ENCODE measurements at regions not wholly inside any gene's neighbourhood (a gene's known extent, or its start where the extent isn't known, plus 50 kb on each side); places are given as distances from the start of the nearest gene placed in this dataset.

DNA sequence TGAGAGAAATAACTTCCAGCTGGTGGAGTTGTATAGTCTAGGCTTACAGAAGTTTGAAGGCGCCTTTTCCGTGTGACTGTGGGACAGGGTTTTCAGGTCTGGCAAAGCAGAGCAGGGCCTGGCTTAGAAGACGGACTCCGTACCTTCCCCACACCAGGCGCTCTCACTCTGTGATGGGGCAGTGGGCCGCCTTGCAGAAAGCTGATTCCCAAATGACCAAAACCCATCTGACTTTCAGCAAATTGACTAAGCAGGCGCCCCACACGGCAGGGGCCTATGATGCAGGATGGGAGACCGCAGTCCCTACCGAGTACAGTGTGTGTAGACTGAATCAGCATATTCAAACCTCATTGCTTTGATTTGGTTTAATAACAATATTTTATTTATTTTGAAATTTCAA, 85.8 kb upstream of the TMEM45B start:
- Mint-ChIP-seq H3K4me3 (no peak overlapping the region), H3K4me1 (no peaks in the 10 kb centered on the region), H3K9me3 (no peaks in the 10 kb centered on the region), H3K36me3 (ENCODE audit: low read depth) (no peaks in the 10 kb centered on the region), H3K27ac (no peak overlapping the region), H3K27me3 (no peaks in the 10 kb centered on the region)
- ATAC-seq (no peak), DNase-seq (no peak)

- no peak overlapping the region for H3K27ac Mint-ChIP-seq
- H3K36me3 Mint-ChIP-seq (ENCODE audit: low read depth) = no peaks in the 10 kb centered on the region
- no peaks in the 10 kb centered on the region for H3K4me1 Mint-ChIP-seq
- H3K9me3 Mint-ChIP-seq = no peaks in the 10 kb centered on the region
- DNase-seq (no peak), ATAC-seq (no peak)
- H3K4me3 Mint-ChIP-seq = no peak overlapping the region
- no peaks in the 10 kb centered on the region for H3K27me3 Mint-ChIP-seq
Observed at GRCh38 chr11:129731316-129731715, 84.3 kb upstream of the TMEM45B start.

- DNase-seq = no peak
- no peak for ATAC-seq
- H3K4me1 Mint-ChIP-seq = no peaks in the 10 kb centered on the region
- no peaks in the 10 kb centered on the region for H3K36me3 Mint-ChIP-seq (ENCODE audit: low read depth)
- H3K27ac Mint-ChIP-seq = no peak overlapping the region
- no peak overlapping the region for H3K4me3 Mint-ChIP-seq
- H3K27me3 Mint-ChIP-seq = peaks cover 6% of the 10 kb centered on the region
- H3K9me3 Mint-ChIP-seq = no peaks in the 10 kb centered on the region
Observed at GRCh38 chr11:129732941-129733340, 82.7 kb upstream of the TMEM45B start.

GRCh38 chr11:129733384-129733783, 82.3 kb upstream of the TMEM45B start:
- H3K27ac Mint-ChIP-seq = no peak overlapping the region
- no peak overlapping the region for H3K4me3 Mint-ChIP-seq
- no peak for ATAC-seq
- H3K27me3 Mint-ChIP-seq = peaks cover 8% of the 10 kb centered on the region
- no peaks in the 10 kb centered on the region for H3K4me1 Mint-ChIP-seq
- no peaks in the 10 kb centered on the region for H3K36me3 Mint-ChIP-seq (ENCODE audit: low read depth)
- no peaks in the 10 kb centered on the region for H3K9me3 Mint-ChIP-seq
- DNase-seq = no peak

DNA sequence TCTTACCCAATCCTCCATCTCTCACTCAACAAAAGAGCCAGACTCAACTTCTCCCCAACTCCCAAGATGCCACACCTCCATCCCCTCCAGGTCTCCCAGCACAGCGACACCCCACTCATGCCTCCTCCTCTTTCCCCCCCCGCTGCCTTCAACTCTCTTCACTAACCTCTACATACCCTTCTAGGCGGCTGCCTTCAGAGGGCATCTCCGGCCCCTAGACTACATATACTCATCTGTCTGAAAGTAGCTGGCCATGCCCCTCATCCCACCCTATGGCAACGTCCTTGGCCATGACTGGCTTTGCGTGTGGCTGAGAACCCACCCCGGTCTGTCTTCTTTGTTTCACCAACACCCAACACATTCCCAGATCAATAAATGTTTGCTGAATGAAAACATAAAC, 81.7 kb upstream of the TMEM45B start:
- H3K4me3 Mint-ChIP-seq = no peak overlapping the region
- H3K27me3 Mint-ChIP-seq = peaks cover 8% of the 10 kb centered on the region
- DNase-seq = no peak
- H3K4me1 Mint-ChIP-seq = no peaks in the 10 kb centered on the region
- no peaks in the 10 kb centered on the region for H3K9me3 Mint-ChIP-seq
- ATAC-seq = no peak
- no peaks in the 10 kb centered on the region for H3K36me3 Mint-ChIP-seq (ENCODE audit: low read depth)
- no peak overlapping the region for H3K27ac Mint-ChIP-seq

GRCh38 chr11:129734654-129735053, 81.0 kb upstream of the TMEM45B start:
- ATAC-seq (no peak), DNase-seq (no peak)
- Mint-ChIP-seq H3K9me3 (no peaks in the 10 kb centered on the region), H3K4me3 (no peak overlapping the region), H3K27me3 (peaks cover 8% of the 10 kb centered on the region), H3K27ac (no peak overlapping the region), H3K4me1 (no peaks in the 10 kb centered on the region), H3K36me3 (ENCODE audit: low read depth) (no peaks in the 10 kb centered on the region)

DNA sequence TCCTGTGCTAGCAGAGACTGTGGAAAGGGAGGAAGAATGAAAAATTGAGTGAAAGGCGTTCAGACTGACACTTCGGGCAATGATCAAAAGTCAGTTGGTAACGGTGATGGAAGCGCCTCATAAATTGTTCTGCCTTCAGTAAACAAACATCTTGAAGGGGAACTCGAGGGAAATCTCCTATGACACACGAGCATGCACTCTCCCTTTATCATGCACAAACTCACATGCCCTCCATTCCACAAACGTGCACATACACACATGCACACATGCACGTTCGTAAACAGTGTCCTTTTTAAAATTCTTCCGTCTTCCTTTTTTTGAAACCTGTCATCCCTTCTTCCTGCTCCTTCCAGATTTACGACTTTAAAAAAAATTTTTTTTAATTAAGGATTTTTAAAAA, 77.8 kb upstream of the TMEM45B start:
- H3K27ac Mint-ChIP-seq = no peak overlapping the region
- no peak for DNase-seq

GRCh38 chr11:129738242-129738641, 77.4 kb upstream of the TMEM45B start:
- no peak overlapping the region for H3K27ac Mint-ChIP-seq
- peaks cover 13% of the 10 kb centered on the region for H3K27me3 Mint-ChIP-seq
- H3K4me1 Mint-ChIP-seq = no peaks in the 10 kb centered on the region
- no peak for DNase-seq
- no peak overlapping the region for H3K4me3 Mint-ChIP-seq
- H3K9me3 Mint-ChIP-seq = no peaks in the 10 kb centered on the region
- ATAC-seq = no peak
- H3K36me3 Mint-ChIP-seq (ENCODE audit: low read depth) = no peaks in the 10 kb centered on the region

More for the DNA sequence above, 77.8 kb upstream of the TMEM45B start:
- H3K36me3 Mint-ChIP-seq (ENCODE audit: low read depth) = no peaks in the 10 kb centered on the region
- peaks cover 9% of the 10 kb centered on the region for H3K27me3 Mint-ChIP-seq
- H3K4me1 Mint-ChIP-seq = no peaks in the 10 kb centered on the region
- no peak for ATAC-seq
- no peaks in the 10 kb centered on the region for H3K9me3 Mint-ChIP-seq
- no peak overlapping the region for H3K4me3 Mint-ChIP-seq

DNA sequence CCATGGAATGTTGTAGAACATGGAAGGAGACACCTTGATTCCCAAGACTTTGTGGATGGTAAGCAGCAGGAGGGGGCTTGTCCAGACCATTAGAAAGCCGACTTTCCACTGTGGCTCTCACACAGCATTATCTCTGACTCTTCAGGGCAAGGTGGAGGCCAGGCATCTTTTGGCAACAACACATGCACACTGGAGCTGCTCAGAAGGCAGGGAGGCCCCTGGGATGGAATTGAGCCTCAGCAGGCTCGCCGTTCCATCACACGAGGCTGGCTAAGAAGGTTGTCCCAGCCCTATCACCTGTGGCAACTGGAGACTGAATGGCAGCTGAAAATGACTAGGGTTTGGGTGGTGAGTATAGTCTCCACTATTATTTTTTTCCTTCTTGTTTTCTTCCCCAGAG, 76.3 kb upstream of the TMEM45B start:
- DNase-seq (no peak), ATAC-seq (no peak)
- Mint-ChIP-seq H3K4me3 (no peak overlapping the region), H3K27ac (no peak overlapping the region), H3K36me3 (ENCODE audit: low read depth) (no peaks in the 10 kb centered on the region), H3K9me3 (no peaks in the 10 kb centered on the region), H3K4me1 (no peaks in the 10 kb centered on the region), H3K27me3 (peaks cover 14% of the 10 kb centered on the region)

DNA sequence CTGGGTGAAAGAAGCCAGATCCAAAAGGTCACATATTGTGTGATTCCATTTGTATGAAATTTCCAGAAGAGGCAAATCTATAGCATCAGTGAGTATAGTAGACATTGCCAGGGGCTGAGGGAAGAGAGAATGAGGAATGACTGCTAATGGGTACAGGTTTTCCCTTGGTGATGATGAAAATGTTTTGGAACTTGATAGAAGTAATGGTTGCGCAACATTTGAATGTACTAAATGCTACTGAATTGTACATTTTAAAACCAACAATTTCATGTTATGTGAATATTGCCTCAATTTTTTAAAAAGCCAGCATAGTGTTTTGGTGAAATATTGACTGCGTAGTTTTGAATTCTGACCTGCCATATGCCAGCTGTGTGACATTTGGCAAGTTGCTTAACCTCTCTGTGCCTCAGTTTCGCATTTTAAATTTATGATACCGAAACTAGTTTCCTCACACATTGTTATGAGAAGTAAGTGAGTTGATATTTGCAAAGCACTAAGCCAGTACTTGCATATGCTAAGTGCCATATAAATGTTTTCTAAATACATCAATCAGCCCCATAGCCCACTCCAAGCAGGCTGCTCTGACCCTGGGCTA, 75.4 kb upstream of the TMEM45B start:
- Mint-ChIP-seq H3K27ac (peak overlapping the region; percentile 3), H3K27me3 (peaks cover 14% of the 10 kb centered on the region)

GRCh38 chr11:129743112-129743815, 72.4 kb upstream of the TMEM45B start:
- H3K36me3 Mint-ChIP-seq (ENCODE audit: low read depth) = no peaks in the 10 kb centered on the region
- ATAC-seq = no peak

More for the DNA sequence above, 75.4 kb upstream of the TMEM45B start:
- no peaks in the 10 kb centered on the region for H3K36me3 Mint-ChIP-seq (ENCODE audit: low read depth)
- H3K4me3 Mint-ChIP-seq = no peak overlapping the region
- H3K9me3 Mint-ChIP-seq = no peaks in the 10 kb centered on the region
- no peaks in the 10 kb centered on the region for H3K4me1 Mint-ChIP-seq
- ATAC-seq (no peak), DNase-seq (no peak)

DNA sequence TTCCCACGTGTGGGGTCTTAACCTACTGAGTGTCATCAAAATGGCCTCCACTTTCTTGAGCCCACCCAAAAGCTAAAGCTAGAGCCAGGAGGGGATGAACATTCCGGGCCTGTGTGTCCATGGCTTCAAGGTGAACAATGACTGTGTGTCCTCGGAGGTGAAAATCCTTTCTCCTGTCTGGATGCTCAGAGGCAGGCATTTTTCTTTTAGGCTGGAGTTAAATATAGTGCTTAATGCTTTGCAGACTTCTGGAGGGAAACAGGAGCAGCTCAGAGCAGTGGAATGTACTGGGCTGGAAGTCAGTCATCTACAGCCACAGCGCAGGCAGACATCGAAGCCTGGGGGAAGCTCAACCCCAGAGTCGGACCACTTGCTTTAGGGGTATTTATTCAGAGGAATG, 68.6 kb upstream of the TMEM45B start:
- ATAC-seq (no peak), DNase-seq (no peak)
- Mint-ChIP-seq H3K27me3 (peaks cover 9% of the 10 kb centered on the region), H3K9me3 (no peaks in the 10 kb centered on the region), H3K4me1 (no peaks in the 10 kb centered on the region), H3K36me3 (ENCODE audit: low read depth) (no peaks in the 10 kb centered on the region), H3K4me3 (no peak overlapping the region), H3K27ac (no peak overlapping the region)

More at GRCh38 chr11:129743112-129743815, 72.4 kb upstream of the TMEM45B start:
- Mint-ChIP-seq H3K27ac (no peak overlapping the region), H3K27me3 (peaks cover 5% of the 10 kb centered on the region), H3K4me3 (no peak overlapping the region), H3K9me3 (no peaks in the 10 kb centered on the region), H3K4me1 (no peaks in the 10 kb centered on the region)
- DNase-seq = no peak

GRCh38 chr11:129749141-129749540, 66.5 kb upstream of the TMEM45B start:
- H3K27me3 Mint-ChIP-seq = peaks cover 4% of the 10 kb centered on the region
- DNase-seq (no peak), ATAC-seq (no peak)
- no peaks in the 10 kb centered on the region for H3K36me3 Mint-ChIP-seq (ENCODE audit: low read depth)
- H3K4me1 Mint-ChIP-seq = no peaks in the 10 kb centered on the region
- H3K9me3 Mint-ChIP-seq = no peaks in the 10 kb centered on the region
- H3K27ac Mint-ChIP-seq = no peak overlapping the region
- no peak overlapping the region for H3K4me3 Mint-ChIP-seq

DNA sequence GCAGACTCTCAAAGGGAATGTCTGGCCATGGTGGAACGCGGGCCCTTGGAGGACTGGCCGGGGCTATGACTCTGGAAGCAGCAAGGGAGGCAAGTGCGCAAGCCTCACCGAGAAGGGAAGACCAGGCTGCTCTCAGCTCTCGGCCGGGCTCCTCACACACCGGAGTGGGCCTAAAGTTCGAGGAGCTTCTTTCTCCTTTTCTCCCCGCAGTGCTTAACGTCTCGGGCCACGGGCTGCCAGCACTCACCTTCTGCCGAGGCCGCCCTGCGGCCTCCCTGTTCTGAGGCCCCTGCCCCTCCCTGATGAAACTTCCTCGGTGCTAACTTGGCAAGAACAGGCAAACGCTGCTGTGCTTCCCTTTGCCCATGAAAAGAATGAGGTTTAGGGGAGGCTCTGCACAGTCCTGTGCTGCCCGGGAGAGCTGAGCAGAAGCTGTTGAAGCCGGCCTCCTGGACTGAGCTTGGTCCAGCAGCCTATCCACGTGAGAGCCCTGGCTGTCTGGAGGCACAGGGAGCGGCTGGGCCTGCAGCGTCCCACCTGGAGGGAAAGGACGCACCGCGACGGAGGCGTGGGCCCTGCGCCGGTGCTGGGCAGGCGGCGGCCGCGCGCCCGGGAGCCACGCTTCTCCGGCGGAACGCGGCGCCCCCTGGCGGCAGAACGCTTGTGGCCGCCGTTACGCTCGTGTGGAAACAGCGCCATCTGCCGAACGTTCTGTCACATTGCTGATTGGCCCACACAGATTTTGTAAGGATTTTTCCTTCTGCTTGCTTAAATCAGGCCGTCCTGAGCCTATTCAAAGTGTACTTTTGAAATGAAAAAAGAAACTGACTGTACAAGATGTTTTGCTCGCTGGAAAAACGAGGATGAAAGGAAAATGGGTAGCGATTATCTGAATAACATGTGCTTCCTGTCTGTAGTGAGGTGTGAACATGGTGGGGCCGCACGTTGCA, 65.0 kb upstream of the TMEM45B start:
- H3K27me3 Mint-ChIP-seq = peaks cover 4% of the 10 kb centered on the region
- H3K4me3 Mint-ChIP-seq = no peak overlapping the region
- ATAC-seq (peak; percentile 82), DNase-seq (peak; percentile 81)
- no peaks in the 10 kb centered on the region for H3K36me3 Mint-ChIP-seq (ENCODE audit: low read depth)
- no peaks in the 10 kb centered on the region for H3K9me3 Mint-ChIP-seq
- no peak overlapping the region for H3K27ac Mint-ChIP-seq
- H3K4me1 Mint-ChIP-seq = no peaks in the 10 kb centered on the region

- no peaks in the 10 kb centered on the region for H3K9me3 Mint-ChIP-seq
- H3K4me3 Mint-ChIP-seq = no peak overlapping the region
- no peak for ATAC-seq
- no peaks in the 10 kb centered on the region for H3K4me1 Mint-ChIP-seq
- H3K27me3 Mint-ChIP-seq = peaks cover 4% of the 10 kb centered on the region
- peaks cover 1% of the 10 kb centered on the region for H3K36me3 Mint-ChIP-seq (ENCODE audit: low read depth)
- H3K27ac Mint-ChIP-seq = no peak overlapping the region
- DNase-seq = no peak
Observed at GRCh38 chr11:129751511-129751910, 64.1 kb upstream of the TMEM45B start.
